Adrenal gland (tissue), 9 donors: ENCODE measurements at regions not wholly inside any gene's neighbourhood (a gene's known extent, or its start where the extent isn't known, plus 50 kb on each side); places are given as distances from the start of the nearest gene placed in this dataset.

Experiments
- DNase-seq, 7 donors: peaks; one replicate each; pipeline ENCODE4 v3.0.0-alpha.2; 2019 to 2020
- H3K27ac ChIP-seq, 5 donors: fragments of 200-600 bp; sonication (generic) in 4 of 5; 1 replicate in 3 of 5; 2 replicates in 2 of 5; pipeline versions ENCODE4 v1.5.1 to v1.8.0; 2016 to 2020; ENCODE audit warnings: mild to moderate bottlenecking in 1 of 5
- H3K27me3 ChIP-seq: fragments of 200-600 bp; 2 replicates; pipeline ENCODE4 v1.8.0; 2021
- H3K36me3 ChIP-seq, 2 donors: fragments of 200-600 bp; replicated peaks in 1 of 2; 1 replicate in 1 of 2; 2 replicates in 1 of 2; pipeline versions ENCODE4 v1.5.1 to v1.8.0; 2018 to 2022
- H3K4me1 ChIP-seq, 2 donors: fragments of 200-600 bp; replicated peaks in 1 of 2; 1 replicate in 1 of 2; 2 replicates in 1 of 2; pipeline versions ENCODE4 v1.5.1 to v1.8.0; 2018 to 2021
- H3K4me3 ChIP-seq, 4 donors: fragments of 200-600 bp; sonication (generic) in 3 of 4; one replicate each; pipeline ENCODE4 v1.5.1; 2016 to 2018
- H3K9me3 ChIP-seq, 3 donors: fragments of 200-600 bp; sonication (generic) in 1 of 3; replicated peaks in 1 of 3; 1 replicate in 2 of 3; 2 replicates in 1 of 3; pipeline versions ENCODE4 v1.5.1 to v1.8.0; 2016 to 2021
- POLR2A ChIP-seq, 2 donors: fragments of 450-650 bp; IDR thresholded peaks; one replicate each; pipeline ENCODE4 v1.6.1; 2017; ENCODE audit warnings: antibody characterized with exemption in 2 of 2, mild to moderate bottlenecking in 2 of 2, moderate library complexity in 1 of 2
- WGBS, 4 donors: extraction: QIAGEN DNeasy Blood & Tissue Kit in 2 of 4; methylation state at CpG; one replicate each; pipeline versions ENCODE4 v1.1.5 to v1.1.7; 2013 to 2017; 5-methylcytosine and 5-hydroxymethylcytosine counted together
- intact Hi-C, 2 donors: fragments of 100-400 bp; cut with DNase I; formaldehyde crosslinking; loops; one replicate each; pipeline versions ENCODE4 v1.14.1 to v1.15.0; 2022 to 2023
- TF ChIP-seq, protein P1 (sequence below), 6 experiments: fragments of 450-650 bp in 4 of 6; fragments of 200-600 bp in 2 of 6; sonication (generic) in 1 of 6; IDR thresholded peaks; 1 replicate in 5 of 6; 2 replicates in 1 of 6; pipeline versions ENCODE4 v1.5.1 to v1.8.0; 2016 to 2021; ENCODE audit warnings: antibody characterized with exemption in 6 of 6, mild to moderate bottlenecking in 2 of 6, moderate library complexity in 1 of 6
- donor health status: healthy with polysubstance abuse.
- donor health status: Bipolar disorder and iron deficiency.
- donor health status: DM: yes; HTN: yes; CAD: no.
- donor health status: DM: no; HTN: no; CAD: no.
- donor health status: DM: no; HTN: no; CAD: no.

DNA sequence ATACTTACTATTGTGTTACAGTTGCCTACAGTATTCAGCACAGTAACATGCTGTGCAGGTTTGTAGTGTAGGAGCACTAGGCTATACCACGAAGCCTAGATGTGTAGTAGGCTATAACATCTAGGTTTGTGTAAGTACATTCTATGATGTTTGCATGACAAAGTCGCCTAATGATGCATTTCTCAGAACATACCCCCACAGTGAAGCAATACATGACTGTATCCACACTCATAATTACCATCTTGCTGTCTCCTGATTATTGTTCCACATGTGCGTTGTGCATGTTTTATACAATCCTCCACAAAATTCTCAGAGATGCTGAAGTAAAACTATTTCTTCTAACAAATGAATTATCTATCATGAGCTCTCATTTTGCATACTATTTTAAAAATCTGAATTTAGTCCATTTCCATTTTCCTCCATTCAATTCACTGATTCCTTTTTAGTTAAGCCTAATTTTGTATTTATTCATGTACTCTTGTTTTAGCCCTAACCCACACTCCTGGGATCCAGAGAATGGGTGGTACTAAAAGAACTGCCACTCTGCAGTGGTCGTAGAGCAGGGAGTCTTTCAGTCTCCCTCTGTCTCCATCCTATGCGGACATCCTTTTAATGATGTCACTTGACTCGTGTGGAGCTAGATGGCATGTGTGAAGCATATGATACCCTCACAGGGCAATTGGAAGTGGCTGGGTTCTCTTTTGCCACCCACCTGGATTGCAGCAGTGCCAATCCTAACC lies 67.6 kb upstream of the CAV2 start:
- Histone ChIP-seq H3K4me3 (no peak overlapping the region), H3K4me1 (peaks cover 0 to under 1% of the 10 kb centered on the region in 2 donors), H3K9me3 (no peaks in the 10 kb centered on the region), H3K27me3 (no peaks in the 10 kb centered on the region), H3K27ac (no peak overlapping the region), H3K36me3 (no peaks in the 10 kb centered on the region)
- TF ChIP-seq, protein P1, sequence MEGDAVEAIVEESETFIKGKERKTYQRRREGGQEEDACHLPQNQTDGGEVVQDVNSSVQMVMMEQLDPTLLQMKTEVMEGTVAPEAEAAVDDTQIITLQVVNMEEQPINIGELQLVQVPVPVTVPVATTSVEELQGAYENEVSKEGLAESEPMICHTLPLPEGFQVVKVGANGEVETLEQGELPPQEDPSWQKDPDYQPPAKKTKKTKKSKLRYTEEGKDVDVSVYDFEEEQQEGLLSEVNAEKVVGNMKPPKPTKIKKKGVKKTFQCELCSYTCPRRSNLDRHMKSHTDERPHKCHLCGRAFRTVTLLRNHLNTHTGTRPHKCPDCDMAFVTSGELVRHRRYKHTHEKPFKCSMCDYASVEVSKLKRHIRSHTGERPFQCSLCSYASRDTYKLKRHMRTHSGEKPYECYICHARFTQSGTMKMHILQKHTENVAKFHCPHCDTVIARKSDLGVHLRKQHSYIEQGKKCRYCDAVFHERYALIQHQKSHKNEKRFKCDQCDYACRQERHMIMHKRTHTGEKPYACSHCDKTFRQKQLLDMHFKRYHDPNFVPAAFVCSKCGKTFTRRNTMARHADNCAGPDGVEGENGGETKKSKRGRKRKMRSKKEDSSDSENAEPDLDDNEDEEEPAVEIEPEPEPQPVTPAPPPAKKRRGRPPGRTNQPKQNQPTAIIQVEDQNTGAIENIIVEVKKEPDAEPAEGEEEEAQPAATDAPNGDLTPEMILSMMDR (IDR thresholded peaks at IDR 0.05): no peak
- TF ChIP-seq POLR2A (IDR thresholded peaks at IDR 0.05): no peak
- DNase-seq: no peak
- intact Hi-C loops: no loop called here
- WGBS, 4 donors: 85 to 94% (median 92%) methylated on average over 6 of the region's 6 CpGs

DNA sequence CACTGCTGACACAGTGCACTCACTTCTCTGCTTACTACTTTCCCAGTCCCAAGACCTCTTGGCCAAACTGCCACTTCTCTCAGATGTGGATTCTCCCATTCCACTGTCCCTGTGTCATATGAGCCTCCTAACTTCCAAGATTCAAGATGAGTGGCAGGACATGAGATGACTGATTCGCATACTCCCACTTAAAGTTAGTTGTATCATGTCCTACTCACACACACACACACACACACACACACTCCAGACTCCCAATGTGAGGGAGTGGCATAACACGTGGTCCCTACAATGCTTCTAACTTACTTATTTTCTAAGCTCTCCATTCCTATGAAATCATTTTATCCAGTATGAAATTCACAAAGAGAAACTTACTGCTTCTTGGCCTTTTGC lies 67.0 kb upstream of the CAV2 start:
- no peak overlapping the region for H3K27ac ChIP-seq
- no peaks in the 10 kb centered on the region for H3K4me1 ChIP-seq
- DNase-seq: no peak
- H3K36me3 ChIP-seq: no peaks in the 10 kb centered on the region
- no peaks in the 10 kb centered on the region for H3K9me3 ChIP-seq
- H3K27me3 ChIP-seq: no peaks in the 10 kb centered on the region
- H3K4me3 ChIP-seq: no peak overlapping the region
- intact Hi-C loops: no loop called here
- TF ChIP-seq, protein P1 (IDR thresholded peaks at IDR 0.05): no peak
- TF ChIP-seq POLR2A (IDR thresholded peaks at IDR 0.05): no peak
- 82 to 90% (median 88%) methylated on average over 2 of the region's 2 CpGs for WGBS, 4 donors

DNA sequence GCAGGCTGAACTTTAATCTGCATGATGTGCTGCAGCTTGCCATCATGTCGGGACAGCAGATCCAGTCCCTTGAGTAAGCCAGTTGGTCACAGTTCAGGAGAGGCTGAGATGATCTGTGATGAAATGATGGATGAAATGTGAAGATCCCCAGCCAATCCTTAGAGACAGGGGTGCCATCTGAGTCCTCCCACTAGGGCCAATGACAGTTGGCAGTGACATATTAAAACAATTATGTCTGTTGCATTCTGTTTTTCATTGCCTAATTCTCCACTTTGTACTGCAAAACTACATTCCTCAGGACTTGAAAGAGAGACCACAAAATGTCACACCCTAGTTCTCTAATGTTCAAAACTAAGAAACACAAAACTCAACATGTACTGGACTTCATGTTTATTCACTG lies 66.3 kb upstream of the CAV2 start:
- DNase-seq: no peak
- H3K36me3 ChIP-seq: no peaks in the 10 kb centered on the region
- WGBS, 4 donors: 84 to 100% (median 93%) methylated on average over 1 of the region's 1 CpG
- H3K9me3 ChIP-seq: no peaks in the 10 kb centered on the region
- no peaks in the 10 kb centered on the region for H3K27me3 ChIP-seq
- intact Hi-C loops: no loop called here
- no peak overlapping the region for H3K4me3 ChIP-seq
- no peak for TF ChIP-seq POLR2A (IDR thresholded peaks at IDR 0.05)
- TF ChIP-seq, protein P1 (IDR thresholded peaks at IDR 0.05): no peak
- H3K4me1 ChIP-seq: no peaks in the 10 kb centered on the region
- no peak overlapping the region for H3K27ac ChIP-seq

DNA sequence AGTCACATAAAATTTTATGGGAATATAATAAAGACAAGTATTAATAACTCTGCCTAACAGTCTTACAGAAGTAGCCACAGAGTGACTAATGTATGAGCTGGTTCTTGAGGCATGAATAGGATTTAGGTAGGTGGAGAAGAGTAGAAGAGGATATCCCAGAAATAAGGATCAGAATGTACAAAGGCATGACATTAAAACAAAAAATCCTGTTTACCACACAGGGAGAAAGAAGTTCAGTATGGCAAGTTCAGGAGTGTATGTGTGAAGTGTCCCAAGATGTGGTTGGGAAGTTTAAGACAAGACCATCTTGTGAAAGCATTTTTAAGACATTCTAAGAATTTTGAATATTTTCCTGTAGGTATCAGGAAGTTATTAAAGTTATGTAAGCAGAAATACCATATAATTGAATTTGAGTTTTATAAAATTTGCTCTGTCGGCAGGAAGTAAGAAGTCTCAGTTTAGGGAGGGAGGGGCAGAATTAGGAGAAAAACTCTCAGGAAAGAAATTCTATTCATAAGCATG lies 64.7 kb upstream of the CAV2 start:
- TF ChIP-seq POLR2A (IDR thresholded peaks at IDR 0.05): no peak
- TF ChIP-seq, protein P1 (IDR thresholded peaks at IDR 0.05): no peak
- 83 to 87% (median 86%) methylated on average over 1 of the region's 1 CpG for WGBS, 4 donors
- H3K4me3 ChIP-seq: no peak overlapping the region
- no peak for DNase-seq
- H3K4me1 ChIP-seq: no peaks in the 10 kb centered on the region
- no peaks in the 10 kb centered on the region for H3K27me3 ChIP-seq
- no peak overlapping the region for H3K27ac ChIP-seq
- H3K36me3 ChIP-seq: no peaks in the 10 kb centered on the region
- no peaks in the 10 kb centered on the region for H3K9me3 ChIP-seq
- intact Hi-C loops: no loop called here
